ENCODE measurements at regions not wholly inside any gene's neighbourhood (a gene's known extent, or its start where the extent isn't known, plus 50 kb on each side); places are given as distances from the start of the nearest gene placed in this dataset.

DNA sequence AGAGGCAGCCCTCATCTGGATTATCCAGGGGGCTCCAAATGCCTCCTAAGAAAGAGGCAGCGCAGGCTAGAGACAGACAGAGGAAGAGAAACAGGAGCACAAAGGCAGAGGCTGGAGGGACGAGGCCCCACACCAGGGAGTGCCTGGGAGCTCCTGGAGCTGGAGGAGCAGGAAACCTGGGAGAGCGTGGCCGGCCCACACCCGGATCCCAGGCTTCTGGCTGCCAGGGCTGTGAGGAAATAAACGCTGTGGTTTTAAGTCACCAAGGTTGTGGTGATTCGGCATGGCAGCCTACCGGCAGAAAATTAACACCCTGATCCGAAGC lies 165.5 kb downstream of the OLFM1 start:
- Mint-ChIP-seq H3K9me3 (ENCODE audit: unreplicated experiment) (no peaks in the 10 kb centered on the region), H3K27ac (ENCODE audit: unreplicated experiment) (no peak overlapping the region), H3K27me3 (ENCODE audit: unreplicated experiment) (peaks cover 13% of the 10 kb centered on the region), H3K36me3 (ENCODE audit: low read depth, unreplicated experiment) (no peaks in the 10 kb centered on the region), H3K4me3 (ENCODE audit: unreplicated experiment) (no peak overlapping the region), H3K4me1 (ENCODE audit: unreplicated experiment) (no peaks in the 10 kb centered on the region)
- no peak for DNase-seq (ENCODE audit: low spot score)
- TF ChIP-seq, protein P1, sequence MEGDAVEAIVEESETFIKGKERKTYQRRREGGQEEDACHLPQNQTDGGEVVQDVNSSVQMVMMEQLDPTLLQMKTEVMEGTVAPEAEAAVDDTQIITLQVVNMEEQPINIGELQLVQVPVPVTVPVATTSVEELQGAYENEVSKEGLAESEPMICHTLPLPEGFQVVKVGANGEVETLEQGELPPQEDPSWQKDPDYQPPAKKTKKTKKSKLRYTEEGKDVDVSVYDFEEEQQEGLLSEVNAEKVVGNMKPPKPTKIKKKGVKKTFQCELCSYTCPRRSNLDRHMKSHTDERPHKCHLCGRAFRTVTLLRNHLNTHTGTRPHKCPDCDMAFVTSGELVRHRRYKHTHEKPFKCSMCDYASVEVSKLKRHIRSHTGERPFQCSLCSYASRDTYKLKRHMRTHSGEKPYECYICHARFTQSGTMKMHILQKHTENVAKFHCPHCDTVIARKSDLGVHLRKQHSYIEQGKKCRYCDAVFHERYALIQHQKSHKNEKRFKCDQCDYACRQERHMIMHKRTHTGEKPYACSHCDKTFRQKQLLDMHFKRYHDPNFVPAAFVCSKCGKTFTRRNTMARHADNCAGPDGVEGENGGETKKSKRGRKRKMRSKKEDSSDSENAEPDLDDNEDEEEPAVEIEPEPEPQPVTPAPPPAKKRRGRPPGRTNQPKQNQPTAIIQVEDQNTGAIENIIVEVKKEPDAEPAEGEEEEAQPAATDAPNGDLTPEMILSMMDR (IDR thresholded peaks at IDR 0.05; ENCODE audit: unreplicated experiment), result no peak

DNA sequence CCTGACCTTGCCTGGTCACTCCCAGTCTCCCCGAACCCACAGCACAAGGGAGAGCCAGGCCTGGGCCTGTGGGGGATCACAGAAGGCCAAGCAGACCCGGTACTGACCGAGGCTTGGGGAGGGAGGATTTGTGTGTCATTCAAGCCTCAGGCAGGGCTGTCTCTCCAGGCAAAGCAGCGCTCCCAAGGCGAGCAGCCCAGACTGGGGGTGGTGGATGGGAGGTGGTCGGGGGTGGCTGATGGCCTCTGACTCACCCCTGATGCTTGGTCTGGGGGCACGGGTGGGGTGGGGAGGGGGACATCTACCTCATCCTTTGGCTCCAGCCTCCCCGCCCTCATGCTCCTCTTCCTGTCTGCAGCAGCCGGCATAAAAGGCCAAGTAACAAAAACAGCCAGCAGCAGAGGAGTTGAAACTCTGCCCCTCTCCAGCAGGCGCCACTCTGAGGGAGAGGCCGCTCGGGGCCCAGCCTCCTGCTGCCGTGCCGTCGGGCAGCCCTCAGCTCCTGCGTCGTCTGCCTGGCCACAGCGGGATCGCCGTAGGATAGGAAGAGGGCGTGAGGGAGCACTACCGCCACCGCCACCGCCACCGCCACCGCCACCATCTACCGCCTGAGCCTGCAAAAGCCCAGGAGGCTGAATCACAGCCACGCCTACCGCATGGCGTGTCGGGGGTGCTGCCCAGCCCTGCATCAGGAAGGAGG lies 166.0 kb downstream of the OLFM1 start:
- no peak overlapping the region for H3K27ac Mint-ChIP-seq (ENCODE audit: unreplicated experiment)
- peaks cover 12% of the 10 kb centered on the region for H3K27me3 Mint-ChIP-seq (ENCODE audit: unreplicated experiment)
- no peaks in the 10 kb centered on the region for H3K9me3 Mint-ChIP-seq (ENCODE audit: unreplicated experiment)
- no peak for DNase-seq (ENCODE audit: low spot score)
- TF ChIP-seq, protein P1 (IDR thresholded peaks at IDR 0.05; ENCODE audit: unreplicated experiment), result no peak
- no peaks in the 10 kb centered on the region for H3K36me3 Mint-ChIP-seq (ENCODE audit: low read depth, unreplicated experiment)
- H3K4me1 Mint-ChIP-seq (ENCODE audit: unreplicated experiment), result no peaks in the 10 kb centered on the region
- no peak overlapping the region for H3K4me3 Mint-ChIP-seq (ENCODE audit: unreplicated experiment)

DNA sequence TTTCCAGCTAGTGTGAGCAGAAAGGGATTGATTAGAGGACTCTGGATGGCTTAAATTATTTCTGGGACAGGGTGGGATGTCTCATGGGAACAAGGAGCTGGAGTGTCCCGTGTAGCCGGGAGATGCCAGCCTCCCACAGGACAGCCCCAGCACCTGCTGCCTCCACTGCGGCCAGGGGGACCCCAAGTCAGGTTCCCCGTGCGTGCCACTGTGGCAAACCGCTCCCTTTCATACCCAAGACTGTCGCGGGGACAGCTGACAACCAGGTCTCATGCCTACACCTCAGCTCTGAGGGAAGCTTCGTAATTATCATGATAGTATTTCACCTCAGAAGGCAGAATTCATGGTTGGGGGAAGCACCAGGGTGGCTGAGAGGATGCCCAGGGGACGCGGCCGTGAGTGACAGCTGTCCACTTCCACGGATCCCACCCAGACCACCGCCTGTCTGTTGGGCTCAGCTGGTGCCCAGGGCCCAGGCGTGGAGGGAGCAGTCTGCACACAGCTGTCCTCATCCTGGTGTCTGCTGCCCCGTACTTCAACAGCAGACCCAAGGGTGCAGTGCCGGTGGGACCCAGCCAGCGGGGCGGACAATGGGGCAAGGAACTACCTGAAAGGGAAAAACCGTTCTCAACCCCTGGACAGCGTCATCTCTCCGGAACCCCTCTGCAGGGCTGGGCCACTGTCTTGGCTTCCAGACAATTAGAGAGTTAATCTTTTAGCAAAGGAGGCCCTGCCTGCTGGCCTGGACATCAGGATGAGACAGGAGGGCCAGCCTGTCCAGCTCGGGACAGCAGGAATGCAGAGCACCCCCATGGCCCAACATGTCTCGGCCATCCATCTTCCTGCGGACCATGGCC lies 166.9 kb downstream of the OLFM1 start:
- Mint-ChIP-seq H3K27ac (ENCODE audit: unreplicated experiment) (no peak overlapping the region), H3K4me3 (ENCODE audit: unreplicated experiment) (no peak overlapping the region), H3K9me3 (ENCODE audit: unreplicated experiment) (no peaks in the 10 kb centered on the region), H3K4me1 (ENCODE audit: unreplicated experiment) (no peaks in the 10 kb centered on the region), H3K27me3 (ENCODE audit: unreplicated experiment) (peaks cover 12% of the 10 kb centered on the region), H3K36me3 (ENCODE audit: low read depth, unreplicated experiment) (no peaks in the 10 kb centered on the region)
- TF ChIP-seq, protein P1 (IDR thresholded peaks at IDR 0.05; ENCODE audit: unreplicated experiment), result no peak
- no peak for DNase-seq (ENCODE audit: low spot score)

DNA sequence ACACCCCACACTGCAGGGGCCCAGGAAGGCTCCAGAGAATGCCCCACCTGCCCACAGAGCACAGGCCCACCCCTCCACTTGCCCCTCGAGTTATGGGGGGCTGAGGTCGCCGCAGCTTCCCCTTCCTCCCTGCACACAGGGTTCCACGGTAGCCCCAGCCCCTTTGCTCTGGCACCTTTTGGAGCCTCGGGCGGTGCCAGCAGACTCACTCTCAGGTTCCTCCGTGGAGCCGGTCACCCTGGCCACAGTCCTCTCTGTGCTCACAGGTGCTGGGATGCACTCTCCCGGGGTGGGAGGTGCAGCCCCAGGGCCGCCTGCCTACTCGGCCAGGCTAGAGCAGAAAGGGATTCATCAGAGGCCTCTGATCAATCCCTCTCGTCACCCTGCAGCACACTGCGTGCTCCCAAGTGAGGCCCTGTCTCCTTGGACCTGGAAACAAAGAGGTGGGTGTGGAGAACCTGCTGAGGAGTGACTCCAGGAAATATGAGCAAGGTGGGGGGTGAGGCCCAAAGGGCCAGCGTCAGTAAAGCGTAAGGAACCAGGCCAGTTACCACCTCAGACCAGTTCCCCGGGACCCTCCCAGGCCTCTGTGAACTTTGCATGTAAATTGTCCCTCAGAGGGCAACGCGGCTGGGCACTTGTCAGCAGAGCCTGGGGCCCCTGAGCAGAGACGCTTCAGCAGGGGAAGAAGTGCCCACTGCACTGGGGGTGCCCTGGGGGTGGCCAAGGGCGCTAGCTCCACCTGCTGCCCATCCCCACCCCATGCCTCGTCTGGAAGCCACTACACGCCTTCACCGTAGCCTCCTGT lies 167.8 kb downstream of the OLFM1 start:
- DNase-seq (ENCODE audit: low spot score), result no peak
- H3K27me3 Mint-ChIP-seq (ENCODE audit: unreplicated experiment), result peaks cover 12% of the 10 kb centered on the region
- H3K27ac Mint-ChIP-seq (ENCODE audit: unreplicated experiment), result no peak overlapping the region
- TF ChIP-seq, protein P1 (IDR thresholded peaks at IDR 0.05; ENCODE audit: unreplicated experiment), result no peak
- H3K36me3 Mint-ChIP-seq (ENCODE audit: low read depth, unreplicated experiment), result no peaks in the 10 kb centered on the region
- H3K4me1 Mint-ChIP-seq (ENCODE audit: unreplicated experiment), result no peaks in the 10 kb centered on the region
- no peaks in the 10 kb centered on the region for H3K9me3 Mint-ChIP-seq (ENCODE audit: unreplicated experiment)
- H3K4me3 Mint-ChIP-seq (ENCODE audit: unreplicated experiment), result no peak overlapping the region
